Nephron progenitor cell (in vitro differentiated cells): ENCODE measurements at regions not wholly inside any gene's neighbourhood (a gene's known extent, or its start where the extent isn't known, plus 50 kb on each side); places are given as distances from the start of the nearest gene placed in this dataset.
A peak's percentile ranks its signal among the peaks of the same experiment; 100 is the strongest.

ENCODE experiments used
- DNase-seq: peaks from one replicate; pipeline ENCODE4 v3.0.0; 2021
- H3K27ac Mint-ChIP-seq: 2 replicates; pipeline ENCODE4 v1.8.0; 2021; ENCODE audit warnings: mild to moderate bottlenecking, moderate library complexity, mixed read lengths
- H3K27me3 Mint-ChIP-seq: 2 replicates; pipeline ENCODE4 v1.8.0; 2021; ENCODE audit warnings: mild to moderate bottlenecking, low read depth, mixed read lengths; ENCODE audit not compliant: poor library complexity
- H3K36me3 Mint-ChIP-seq: 2 replicates; pipeline ENCODE4 v1.8.0; 2021; ENCODE audit warnings: low read depth, mixed read lengths
- H3K4me1 Mint-ChIP-seq: 2 replicates; pipeline ENCODE4 v1.8.0; 2021; ENCODE audit warnings: mixed read lengths
- H3K4me3 Mint-ChIP-seq: 2 replicates; pipeline ENCODE4 v1.8.0; 2021; ENCODE audit warnings: mild to moderate bottlenecking, moderate library complexity, mixed read lengths
- H3K9me3 Mint-ChIP-seq: 2 replicates; pipeline ENCODE4 v1.8.0; 2021; ENCODE audit warnings: mild to moderate bottlenecking, moderate library complexity, mixed read lengths
- TF ChIP-seq, protein P1 (sequence below): fragments of 200-600 bp; sonication (generic); IDR thresholded peaks from 2 replicates; pipeline ENCODE4 v1.5.0; 2021; ENCODE audit warnings: antibody characterized with exemption

DNA sequence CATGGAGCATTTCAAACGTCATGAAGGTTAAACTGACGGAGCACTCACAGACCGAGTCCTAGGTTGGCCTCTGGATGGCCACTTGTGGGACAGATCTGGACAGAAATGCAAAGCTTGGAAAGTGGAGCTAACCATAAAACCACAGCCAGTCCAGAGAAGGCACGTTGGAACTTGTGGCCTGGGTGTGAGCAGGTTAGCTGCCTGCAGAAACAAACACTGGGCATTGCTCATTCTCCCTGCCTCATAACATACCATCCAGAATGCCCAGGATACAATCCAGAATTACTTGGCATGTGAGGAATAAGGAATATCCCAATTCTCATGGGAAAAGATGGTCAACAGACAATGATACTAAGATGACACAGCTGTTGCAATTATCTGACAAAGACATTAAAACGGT is 1005.0 kb downstream of the TBC1D22A start:
- H3K4me3 Mint-ChIP-seq: no peak overlapping the region
- H3K36me3 Mint-ChIP-seq: no peaks in the 10 kb centered on the region
- no peak overlapping the region for H3K27ac Mint-ChIP-seq
- H3K9me3 Mint-ChIP-seq: peaks cover 12% of the 10 kb centered on the region
- no peak for DNase-seq
- H3K27me3 Mint-ChIP-seq: peaks cover 5% of the 10 kb centered on the region
- TF ChIP-seq, protein P1, sequence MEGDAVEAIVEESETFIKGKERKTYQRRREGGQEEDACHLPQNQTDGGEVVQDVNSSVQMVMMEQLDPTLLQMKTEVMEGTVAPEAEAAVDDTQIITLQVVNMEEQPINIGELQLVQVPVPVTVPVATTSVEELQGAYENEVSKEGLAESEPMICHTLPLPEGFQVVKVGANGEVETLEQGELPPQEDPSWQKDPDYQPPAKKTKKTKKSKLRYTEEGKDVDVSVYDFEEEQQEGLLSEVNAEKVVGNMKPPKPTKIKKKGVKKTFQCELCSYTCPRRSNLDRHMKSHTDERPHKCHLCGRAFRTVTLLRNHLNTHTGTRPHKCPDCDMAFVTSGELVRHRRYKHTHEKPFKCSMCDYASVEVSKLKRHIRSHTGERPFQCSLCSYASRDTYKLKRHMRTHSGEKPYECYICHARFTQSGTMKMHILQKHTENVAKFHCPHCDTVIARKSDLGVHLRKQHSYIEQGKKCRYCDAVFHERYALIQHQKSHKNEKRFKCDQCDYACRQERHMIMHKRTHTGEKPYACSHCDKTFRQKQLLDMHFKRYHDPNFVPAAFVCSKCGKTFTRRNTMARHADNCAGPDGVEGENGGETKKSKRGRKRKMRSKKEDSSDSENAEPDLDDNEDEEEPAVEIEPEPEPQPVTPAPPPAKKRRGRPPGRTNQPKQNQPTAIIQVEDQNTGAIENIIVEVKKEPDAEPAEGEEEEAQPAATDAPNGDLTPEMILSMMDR: no peak
- H3K4me1 Mint-ChIP-seq: no peaks in the 10 kb centered on the region

DNA sequence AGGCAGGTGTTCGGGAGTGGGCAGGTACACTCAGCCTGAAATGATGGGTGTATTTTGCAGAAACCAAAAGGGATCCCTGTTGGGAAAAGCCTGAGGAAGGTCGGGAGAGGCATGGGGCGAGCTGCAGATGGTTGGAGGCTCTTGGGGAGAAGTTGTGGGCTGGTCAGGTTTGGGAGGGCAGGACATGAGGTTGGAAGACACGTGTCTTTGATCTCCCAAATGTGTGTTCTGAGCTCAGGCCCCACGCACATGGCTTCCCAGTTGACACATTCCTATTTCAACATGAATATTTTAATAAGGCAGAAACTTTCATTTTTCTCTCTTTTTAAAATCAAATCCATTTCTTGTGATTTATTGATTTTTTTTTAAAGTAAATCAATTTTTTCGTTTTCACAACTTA is 1003.3 kb downstream of the TBC1D22A start:
- no peaks in the 10 kb centered on the region for H3K36me3 Mint-ChIP-seq
- peak overlapping the region; percentile 11 for H3K27ac Mint-ChIP-seq
- DNase-seq: no peak
- H3K4me1 Mint-ChIP-seq: no peaks in the 10 kb centered on the region
- peaks cover 8% of the 10 kb centered on the region for H3K9me3 Mint-ChIP-seq
- H3K27me3 Mint-ChIP-seq: peaks cover 8% of the 10 kb centered on the region
- TF ChIP-seq, protein P1: no peak
- no peak overlapping the region for H3K4me3 Mint-ChIP-seq

DNA sequence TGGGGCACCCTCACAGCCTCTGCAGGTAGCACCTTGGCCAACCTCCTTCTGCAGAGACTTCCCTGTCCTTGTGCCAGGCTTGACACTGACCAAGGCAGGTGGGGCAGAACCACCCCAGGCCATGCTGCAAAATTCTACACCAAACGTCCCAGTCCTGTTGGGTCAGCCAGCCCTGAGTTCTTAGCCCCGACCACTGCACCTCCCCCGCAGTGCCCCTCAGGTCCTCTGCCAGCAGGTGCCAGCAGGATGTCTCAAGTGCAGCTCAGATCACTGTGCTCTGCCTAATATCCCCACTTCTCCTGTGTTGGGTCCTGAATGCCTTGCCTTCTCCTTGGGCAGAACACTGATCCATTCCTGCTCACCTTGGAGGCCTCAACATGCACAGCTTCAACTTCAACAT is 999.7 kb downstream of the TBC1D22A start:
- TF ChIP-seq, protein P1: no peak
- no peaks in the 10 kb centered on the region for H3K4me1 Mint-ChIP-seq
- peaks cover 11% of the 10 kb centered on the region for H3K27me3 Mint-ChIP-seq
- DNase-seq: no peak
- no peaks in the 10 kb centered on the region for H3K36me3 Mint-ChIP-seq
- H3K27ac Mint-ChIP-seq: no peak overlapping the region
- no peak overlapping the region for H3K4me3 Mint-ChIP-seq
- H3K9me3 Mint-ChIP-seq: peaks cover 8% of the 10 kb centered on the region

DNA sequence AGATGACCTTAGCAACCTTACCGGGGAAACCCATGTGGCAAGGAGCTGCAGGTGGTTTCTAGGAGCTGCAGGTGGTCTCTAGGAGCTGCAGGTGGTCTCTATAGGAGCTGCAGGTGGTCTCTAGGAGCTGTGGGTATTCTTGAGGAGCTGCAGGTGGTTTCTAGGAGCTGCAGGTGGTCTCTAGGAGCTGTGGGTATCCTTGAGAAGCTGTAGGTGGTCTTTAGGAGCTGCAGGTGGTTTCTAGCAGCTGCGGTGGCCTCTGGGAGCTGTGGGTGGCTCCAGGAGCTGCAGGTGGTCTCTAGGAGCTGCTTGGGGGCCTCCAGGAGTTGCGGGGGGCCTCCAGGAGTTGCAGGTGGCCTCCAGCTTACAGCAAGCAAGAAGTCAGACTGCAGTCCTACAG is 997.5 kb downstream of the TBC1D22A start:
- TF ChIP-seq, protein P1: no peak
- Mint-ChIP-seq H3K4me3 (no peak overlapping the region), H3K27ac (no peak overlapping the region), H3K27me3 (peaks cover 14% of the 10 kb centered on the region), H3K4me1 (no peaks in the 10 kb centered on the region), H3K36me3 (no peaks in the 10 kb centered on the region), H3K9me3 (peaks cover 8% of the 10 kb centered on the region)
- no peak for DNase-seq

DNA sequence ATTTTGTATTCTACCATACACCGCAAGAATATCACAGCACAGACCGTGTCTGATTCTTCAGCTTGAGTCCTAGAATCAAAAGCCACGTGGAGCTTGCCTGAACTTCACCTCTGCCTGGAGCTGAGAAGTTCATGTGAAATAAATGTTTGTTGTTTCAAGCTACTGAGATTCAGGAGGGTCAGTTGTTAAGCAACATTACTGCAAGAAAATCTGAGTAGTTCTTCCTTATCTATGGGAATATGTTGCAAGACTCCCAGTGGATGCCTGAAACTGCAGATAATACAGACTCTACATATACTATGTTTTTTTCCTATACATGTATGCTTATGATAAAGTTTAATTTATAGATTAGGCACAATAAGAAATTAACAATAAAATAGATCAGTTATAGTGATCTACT is 995.3 kb downstream of the TBC1D22A start:
- H3K4me1 Mint-ChIP-seq: no peaks in the 10 kb centered on the region
- H3K4me3 Mint-ChIP-seq: no peak overlapping the region
- peaks cover 11% of the 10 kb centered on the region for H3K27me3 Mint-ChIP-seq
- H3K27ac Mint-ChIP-seq: no peak overlapping the region
- H3K36me3 Mint-ChIP-seq: no peaks in the 10 kb centered on the region
- peaks cover 4% of the 10 kb centered on the region for H3K9me3 Mint-ChIP-seq
- DNase-seq: no peak
- TF ChIP-seq, protein P1: no peak

DNA sequence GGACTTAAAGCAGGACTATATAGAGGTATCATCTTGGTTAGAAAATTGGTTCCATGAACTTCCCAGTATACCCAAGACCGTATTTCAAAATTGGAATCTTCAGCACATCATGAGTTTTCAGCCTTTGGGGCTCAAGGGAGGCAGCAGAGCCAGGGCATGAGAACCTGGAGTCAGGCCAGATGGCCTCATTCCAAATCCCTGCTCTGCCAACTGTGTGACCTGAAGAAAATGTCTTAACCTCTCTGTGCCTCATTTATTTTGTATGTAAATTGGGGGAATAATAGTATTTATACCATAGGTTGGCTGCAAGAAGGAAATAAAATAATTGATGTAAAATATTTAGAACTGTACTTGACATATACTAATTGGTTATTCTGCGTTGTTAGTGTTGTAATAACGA is 987.6 kb downstream of the TBC1D22A start:
- TF ChIP-seq, protein P1: no peak
- Mint-ChIP-seq H3K9me3 (no peaks in the 10 kb centered on the region), H3K4me1 (peaks cover 5% of the 10 kb centered on the region), H3K4me3 (no peak overlapping the region), H3K27ac (no peak overlapping the region), H3K27me3 (no peaks in the 10 kb centered on the region), H3K36me3 (no peaks in the 10 kb centered on the region)
- no peak for DNase-seq
